GM19397 (cell line): ENCODE measurements at regions not wholly inside any gene's neighbourhood (a gene's known extent, or its start where the extent isn't known, plus 50 kb on each side); places are given as distances from the start of the nearest gene placed in this dataset.
"Not testable (repeated sequence)": the region's sequence is repeated elsewhere in the genome, so short reads cannot be mapped to it uniquely, and the experiment has no call there.

ENCODE experiments used
- ATAC-seq: cut with Tn5 transposase; IDR thresholded peaks from one replicate; pipeline ENCODE4 v1.9.1; 2021; ENCODE audit warnings: mild to moderate bottlenecking, moderate library complexity; ENCODE audit not compliant: unreplicated experiment

- ATAC-seq: no peak
Observed at GRCh38 chr3:187481426-187481825, 113.2 kb downstream of the RTP4 start.

- not testable (repeated sequence) for ATAC-seq
Observed at GRCh38 chr3:187475613-187476012, 107.4 kb downstream of the RTP4 start.

GRCh38 chr3:187473778-187474406 is 105.7 kb downstream of the RTP4 start:
- no peak for ATAC-seq

- not testable (repeated sequence) for ATAC-seq
Observed at GRCh38 chr3:187466306-187466705, 98.1 kb downstream of the RTP4 start.

- ATAC-seq: no peak
Observed at GRCh38 chr3:187465503-187465902, 97.3 kb downstream of the RTP4 start.

GRCh38 chr3:187464682-187465081 is 96.5 kb downstream of the RTP4 start:
- no peak for ATAC-seq

- no peak for ATAC-seq
Observed at GRCh38 chr3:187458921-187459320, 90.7 kb downstream of the RTP4 start.

- ATAC-seq: no peak
Observed at GRCh38 chr3:187458383-187458782, 90.2 kb downstream of the RTP4 start.

- ATAC-seq: no peak
Observed at GRCh38 chr3:187456250-187456649, 88.1 kb downstream of the RTP4 start.

- ATAC-seq: no peak
Observed at GRCh38 chr3:187454085-187454815, 86.1 kb downstream of the RTP4 start.

GRCh38 chr3:187450431-187451190 is 82.4 kb downstream of the RTP4 start:
- ATAC-seq: no peak

- no peak for ATAC-seq
Observed at GRCh38 chr3:187448674-187449073, 80.5 kb downstream of the RTP4 start.

- ATAC-seq: no peak
Observed at GRCh38 chr3:187447737-187448136, 79.6 kb downstream of the RTP4 start.

GRCh38 chr3:187445356-187445755 is 77.2 kb downstream of the RTP4 start:
- no peak for ATAC-seq

GRCh38 chr3:187434524-187434923 is 66.3 kb downstream of the RTP4 start:
- no peak for ATAC-seq

GRCh38 chr3:187430576-187430975 is 62.4 kb downstream of the RTP4 start:
- ATAC-seq: no peak
